A673 (cell line): ENCODE measurements at regions not wholly inside any gene's neighbourhood (a gene's known extent, or its start where the extent isn't known, plus 50 kb on each side); places are given as distances from the start of the nearest gene placed in this dataset.

Experiments
- EZH2 ChIP-seq: fragments of 200-600 bp; sonication (generic); IDR thresholded peaks from 2 replicates; pipeline ENCODE4 v1.6.1; 2017; ENCODE audit warnings: borderline replicate concordance, low read depth, mild to moderate bottlenecking, mixed read lengths, antibody characterized with exemption, low read length; ENCODE audit not compliant: poor library complexity, severe bottlenecking
- TF ChIP-seq, protein P1 (sequence below): fragments of 300-800, 200-600 bp; sonication (generic); conservative IDR thresholded peaks from 2 replicates; pipeline ENCODE4 v1.5.1; 2017; ENCODE audit warnings: low read depth, mild to moderate bottlenecking, antibody characterized with exemption, low read length, moderate library complexity, mixed read lengths

DNA sequence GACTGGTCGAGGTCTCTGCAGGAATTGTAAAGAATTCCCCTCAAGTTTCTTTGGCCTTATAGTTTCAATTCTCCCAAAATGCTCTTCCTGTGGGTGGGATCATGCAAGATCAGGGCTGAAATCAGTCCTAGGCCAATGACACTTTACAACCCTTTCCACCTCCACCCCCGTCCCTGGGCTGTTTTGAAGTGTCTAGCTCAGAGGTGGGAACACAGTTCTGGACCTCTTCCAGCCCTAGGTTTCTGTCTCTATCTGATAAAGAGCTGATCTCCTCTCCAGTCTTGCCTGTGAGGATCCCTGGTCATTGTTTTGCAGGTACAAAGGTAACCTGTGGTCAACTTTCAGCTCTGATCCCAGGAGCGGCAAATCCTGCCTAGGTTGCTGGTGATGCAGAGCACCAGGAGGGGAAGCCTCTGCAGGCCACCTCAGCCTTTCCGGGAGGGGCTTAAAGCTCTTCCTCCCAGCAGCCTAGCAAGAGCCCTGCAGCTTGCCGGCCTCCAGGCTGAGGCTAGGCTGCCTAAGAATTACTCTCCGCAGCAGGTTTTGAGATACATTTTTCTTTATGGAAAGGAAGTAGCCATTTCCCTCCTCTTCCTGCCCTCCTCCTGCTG, 69.8 kb upstream of the WIPF1 start:
- TF ChIP-seq, protein P1, sequence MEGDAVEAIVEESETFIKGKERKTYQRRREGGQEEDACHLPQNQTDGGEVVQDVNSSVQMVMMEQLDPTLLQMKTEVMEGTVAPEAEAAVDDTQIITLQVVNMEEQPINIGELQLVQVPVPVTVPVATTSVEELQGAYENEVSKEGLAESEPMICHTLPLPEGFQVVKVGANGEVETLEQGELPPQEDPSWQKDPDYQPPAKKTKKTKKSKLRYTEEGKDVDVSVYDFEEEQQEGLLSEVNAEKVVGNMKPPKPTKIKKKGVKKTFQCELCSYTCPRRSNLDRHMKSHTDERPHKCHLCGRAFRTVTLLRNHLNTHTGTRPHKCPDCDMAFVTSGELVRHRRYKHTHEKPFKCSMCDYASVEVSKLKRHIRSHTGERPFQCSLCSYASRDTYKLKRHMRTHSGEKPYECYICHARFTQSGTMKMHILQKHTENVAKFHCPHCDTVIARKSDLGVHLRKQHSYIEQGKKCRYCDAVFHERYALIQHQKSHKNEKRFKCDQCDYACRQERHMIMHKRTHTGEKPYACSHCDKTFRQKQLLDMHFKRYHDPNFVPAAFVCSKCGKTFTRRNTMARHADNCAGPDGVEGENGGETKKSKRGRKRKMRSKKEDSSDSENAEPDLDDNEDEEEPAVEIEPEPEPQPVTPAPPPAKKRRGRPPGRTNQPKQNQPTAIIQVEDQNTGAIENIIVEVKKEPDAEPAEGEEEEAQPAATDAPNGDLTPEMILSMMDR, result no peak
- TF ChIP-seq EZH2, result no peak
